ENCODE measurements at regions not wholly inside any gene's neighbourhood (a gene's known extent, or its start where the extent isn't known, plus 50 kb on each side); places are given as distances from the start of the nearest gene placed in this dataset.

DNA sequence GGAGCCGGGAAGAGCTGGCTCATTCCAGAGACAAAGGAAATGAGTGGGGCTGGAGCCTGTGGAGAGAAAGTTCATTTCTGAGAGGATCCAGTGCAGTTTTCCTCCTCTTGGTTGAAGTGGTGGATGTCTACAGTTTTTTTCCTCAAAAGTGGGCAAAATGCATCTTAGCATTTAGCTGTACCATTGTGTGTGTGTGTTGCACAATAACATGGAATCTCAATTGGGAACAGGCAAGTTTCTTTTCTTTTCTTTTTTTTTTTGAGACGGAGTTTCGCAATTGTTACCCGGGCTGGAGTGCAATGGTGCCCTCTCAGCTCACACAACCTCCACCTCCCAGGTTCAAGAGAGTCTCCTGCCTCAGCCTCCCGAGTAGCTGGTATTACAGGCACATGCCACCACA, 101.5 kb upstream of the UBE2E1 start:
- TF ChIP-seq, protein P1, sequence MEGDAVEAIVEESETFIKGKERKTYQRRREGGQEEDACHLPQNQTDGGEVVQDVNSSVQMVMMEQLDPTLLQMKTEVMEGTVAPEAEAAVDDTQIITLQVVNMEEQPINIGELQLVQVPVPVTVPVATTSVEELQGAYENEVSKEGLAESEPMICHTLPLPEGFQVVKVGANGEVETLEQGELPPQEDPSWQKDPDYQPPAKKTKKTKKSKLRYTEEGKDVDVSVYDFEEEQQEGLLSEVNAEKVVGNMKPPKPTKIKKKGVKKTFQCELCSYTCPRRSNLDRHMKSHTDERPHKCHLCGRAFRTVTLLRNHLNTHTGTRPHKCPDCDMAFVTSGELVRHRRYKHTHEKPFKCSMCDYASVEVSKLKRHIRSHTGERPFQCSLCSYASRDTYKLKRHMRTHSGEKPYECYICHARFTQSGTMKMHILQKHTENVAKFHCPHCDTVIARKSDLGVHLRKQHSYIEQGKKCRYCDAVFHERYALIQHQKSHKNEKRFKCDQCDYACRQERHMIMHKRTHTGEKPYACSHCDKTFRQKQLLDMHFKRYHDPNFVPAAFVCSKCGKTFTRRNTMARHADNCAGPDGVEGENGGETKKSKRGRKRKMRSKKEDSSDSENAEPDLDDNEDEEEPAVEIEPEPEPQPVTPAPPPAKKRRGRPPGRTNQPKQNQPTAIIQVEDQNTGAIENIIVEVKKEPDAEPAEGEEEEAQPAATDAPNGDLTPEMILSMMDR (IDR thresholded peaks at IDR 0.05) = no peak
- no peak for TF ChIP-seq POLR2A (IDR thresholded peaks at IDR 0.05)

All from right lobe of liver (tissue), 4 donors.